Ovary (tissue), 7 donors: ENCODE measurements at regions not wholly inside any gene's neighbourhood (a gene's known extent, or its start where the extent isn't known, plus 50 kb on each side); places are given as distances from the start of the nearest gene placed in this dataset.

Source experiments
- DNase-seq, 5 donors: peaks; one replicate each; pipeline ENCODE4 v3.0.0-alpha.2; 2019 to 2020
- H3K27ac ChIP-seq, 2 donors: fragments of 200-600 bp; one replicate each; pipeline versions ENCODE4 v1.5.1 to v1.8.0; 2019 to 2022
- H3K27me3 ChIP-seq: fragments of 200-600 bp; one replicate; pipeline ENCODE4 v1.8.0; 2022
- H3K36me3 ChIP-seq: fragments of 200-600 bp; sonication (generic); one replicate; pipeline ENCODE4 v1.5.1; 2019
- H3K4me1 ChIP-seq: one replicate; pipeline ENCODE4 v1.8.1; 2013; ENCODE audit warnings: mild to moderate bottlenecking, moderate library complexity; ENCODE audit not compliant: insufficient read depth
- H3K4me3 ChIP-seq: fragments of 200-600 bp; sonication (generic); one replicate; pipeline ENCODE4 v1.5.1; 2017
- H3K9me3 ChIP-seq, 2 donors: fragments of 200-600 bp in 1 of 2; sonication (generic) in 1 of 2; one replicate each; pipeline versions ENCODE4 v1.5.1 to v1.8.1; 2013 to 2019; ENCODE audit warnings: mild to moderate bottlenecking in 1 of 2, moderate library complexity in 1 of 2
- EP300 ChIP-seq: sonication (generic); formaldehyde crosslinking; IDR thresholded peaks from one replicate; pipeline ENCODE4 v1.6.1; 2017; ENCODE audit warnings: antibody characterized with exemption
- POLR2A ChIP-seq: fragments of 450-650 bp; IDR thresholded peaks from one replicate; pipeline ENCODE4 v1.6.1; 2017; ENCODE audit warnings: antibody characterized with exemption, mild to moderate bottlenecking, moderate library complexity
- WGBS, 3 donors: extraction: QIAGEN DNeasy Blood & Tissue Kit in 1 of 3; methylation state at CpG; one replicate each; pipeline versions ENCODE4 v1.1.5 to v1.1.7; 2013 to 2017; 5-methylcytosine and 5-hydroxymethylcytosine counted together
- intact Hi-C, 4 donors: fragments of 100-400 bp; cut with DNase I; formaldehyde crosslinking; loops; one replicate each; pipeline versions ENCODE4 v1.11.0 to v1.15.1; 2022 to 2023
- TF ChIP-seq, protein P1 (sequence below), 3 donors: fragments of 450-650 bp in 2 of 3; fragments of 200-600 bp in 1 of 3; IDR thresholded peaks; one replicate each; pipeline versions ENCODE4 v1.5.1 to v1.8.0; 2016 to 2022; ENCODE audit warnings: antibody characterized with exemption in 3 of 3, mild to moderate bottlenecking in 1 of 3
- donor health status: DM: no; HTN: no; CAD: no; lungs with moderate emphysema.
- donor health status: DM: no; HTN: no; CAD: no.
- donor health status: Bipolar disorder and iron deficiency.
- donor health status: DM: no; HTN: no; CAD: no.
- donor health status: DM: yes; HTN: yes; CAD: no.

DNA sequence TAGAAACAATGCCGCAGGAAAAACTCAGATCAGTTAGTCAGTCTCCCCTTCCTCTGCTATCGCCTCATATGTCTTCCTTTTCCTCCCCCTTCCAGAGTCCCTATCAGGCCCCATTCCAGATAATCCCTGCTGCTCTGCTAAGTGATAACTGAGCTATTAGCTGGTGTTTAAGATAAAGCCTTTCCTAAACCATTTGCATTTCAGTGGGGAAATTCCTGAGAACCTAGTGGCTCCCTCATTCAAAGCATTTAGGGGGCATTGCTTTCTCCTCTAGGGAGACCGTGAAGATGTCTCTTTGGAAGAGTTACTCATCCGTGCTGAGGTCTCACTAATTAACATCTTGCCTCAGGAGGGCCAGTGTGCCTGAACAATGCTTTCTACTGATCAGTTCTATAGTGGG lies 401.6 kb downstream of the NPIPA7 start:
- no peak for TF ChIP-seq EP300
- TF ChIP-seq, protein P1, sequence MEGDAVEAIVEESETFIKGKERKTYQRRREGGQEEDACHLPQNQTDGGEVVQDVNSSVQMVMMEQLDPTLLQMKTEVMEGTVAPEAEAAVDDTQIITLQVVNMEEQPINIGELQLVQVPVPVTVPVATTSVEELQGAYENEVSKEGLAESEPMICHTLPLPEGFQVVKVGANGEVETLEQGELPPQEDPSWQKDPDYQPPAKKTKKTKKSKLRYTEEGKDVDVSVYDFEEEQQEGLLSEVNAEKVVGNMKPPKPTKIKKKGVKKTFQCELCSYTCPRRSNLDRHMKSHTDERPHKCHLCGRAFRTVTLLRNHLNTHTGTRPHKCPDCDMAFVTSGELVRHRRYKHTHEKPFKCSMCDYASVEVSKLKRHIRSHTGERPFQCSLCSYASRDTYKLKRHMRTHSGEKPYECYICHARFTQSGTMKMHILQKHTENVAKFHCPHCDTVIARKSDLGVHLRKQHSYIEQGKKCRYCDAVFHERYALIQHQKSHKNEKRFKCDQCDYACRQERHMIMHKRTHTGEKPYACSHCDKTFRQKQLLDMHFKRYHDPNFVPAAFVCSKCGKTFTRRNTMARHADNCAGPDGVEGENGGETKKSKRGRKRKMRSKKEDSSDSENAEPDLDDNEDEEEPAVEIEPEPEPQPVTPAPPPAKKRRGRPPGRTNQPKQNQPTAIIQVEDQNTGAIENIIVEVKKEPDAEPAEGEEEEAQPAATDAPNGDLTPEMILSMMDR (IDR thresholded peaks at IDR 0.05): no peak
- no peak for TF ChIP-seq POLR2A
- Histone ChIP-seq H3K4me1 (no peaks in the 10 kb centered on the region), H3K27ac (no peak overlapping the region), H3K27me3 (no peaks in the 10 kb centered on the region), H3K36me3 (no peaks in the 10 kb centered on the region), H3K9me3 (no peaks in the 10 kb centered on the region), H3K4me3 (no peak overlapping the region)
- DNase-seq: no peak
- intact Hi-C loops: no loop called here
- WGBS, 3 donors: 6 to 27% (median 16%) methylated on average over 4 of the region's 4 CpGs

DNA sequence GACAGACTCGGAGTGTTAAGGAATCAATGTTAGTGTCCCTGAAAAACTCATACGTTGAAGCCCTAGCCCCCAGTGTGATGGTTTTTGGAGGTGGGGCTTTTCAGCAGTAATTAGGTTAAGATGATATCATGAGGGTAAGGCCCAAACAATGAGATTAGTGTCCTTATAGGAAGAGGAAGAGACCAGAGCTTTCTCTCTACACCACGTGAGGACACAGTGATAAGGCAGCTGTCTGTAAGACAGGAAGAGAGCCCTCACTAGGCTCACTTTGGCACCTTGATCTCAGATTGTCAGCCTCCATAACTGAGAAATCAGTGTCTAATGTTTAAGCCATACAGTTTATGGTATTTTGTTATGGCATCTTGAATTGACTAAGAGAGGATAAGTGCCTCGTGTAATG lies 403.2 kb downstream of the NPIPA7 start:
- DNase-seq: no peak
- intact Hi-C loops: no loop called here
- WGBS, 3 donors: 63 to 76% (median 64%) methylated on average over 4 of the region's 4 CpGs
- Histone ChIP-seq H3K9me3 (no peaks in the 10 kb centered on the region), H3K4me1 (no peaks in the 10 kb centered on the region), H3K36me3 (no peaks in the 10 kb centered on the region), H3K27ac (no peak overlapping the region), H3K27me3 (no peaks in the 10 kb centered on the region), H3K4me3 (no peak overlapping the region)
- TF ChIP-seq, protein P1 (IDR thresholded peaks at IDR 0.05): no peak
- TF ChIP-seq POLR2A: no peak
- TF ChIP-seq EP300: no peak

DNA sequence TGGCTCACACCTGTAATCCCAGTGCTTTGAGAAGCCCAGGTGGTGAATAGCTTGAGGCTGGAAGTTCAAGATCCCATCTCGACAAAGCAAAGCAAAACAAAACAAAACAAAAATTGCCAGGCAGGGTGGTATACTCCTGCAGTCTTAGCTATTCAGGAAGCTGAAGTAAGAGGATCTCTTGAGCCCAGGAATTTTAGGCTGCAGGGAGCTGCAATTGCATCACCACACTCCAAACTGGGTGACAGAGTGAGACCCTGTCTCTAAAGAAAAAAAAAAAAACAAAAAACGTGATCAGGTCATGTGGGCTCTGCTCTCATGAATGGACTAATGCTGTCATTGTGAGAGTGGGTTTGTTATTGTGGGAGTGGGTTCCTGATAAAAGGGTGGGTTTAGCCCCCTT lies 409.1 kb downstream of the NPIPA7 start:
- TF ChIP-seq, protein P1 (IDR thresholded peaks at IDR 0.05): no peak
- no peak for TF ChIP-seq POLR2A
- no peak for TF ChIP-seq EP300
- Histone ChIP-seq H3K36me3 (no peaks in the 10 kb centered on the region), H3K4me3 (no peak overlapping the region), H3K4me1 (no peaks in the 10 kb centered on the region), H3K27ac (no peak overlapping the region), H3K9me3 (no peaks in the 10 kb centered on the region), H3K27me3 (no peaks in the 10 kb centered on the region)
- DNase-seq: no peak
- 34 to 60% (median 49%) methylated on average over 2 of the region's 2 CpGs for WGBS, 3 donors
- intact Hi-C loops: no loop called here

- H3K4me1 ChIP-seq: no peaks in the 10 kb centered on the region
- H3K4me3 ChIP-seq: no peak overlapping the region
- H3K27ac ChIP-seq: no peak overlapping the region
- no peak for DNase-seq
- H3K36me3 ChIP-seq: no peaks in the 10 kb centered on the region
- TF ChIP-seq POLR2A: no peak
- intact Hi-C loops: no loop called here
- no peaks in the 10 kb centered on the region for H3K9me3 ChIP-seq
- no peaks in the 10 kb centered on the region for H3K27me3 ChIP-seq
These were observed 411.7 kb downstream of the NPIPA7 start for GRCh38 chr16:16790597-16790996.

DNA sequence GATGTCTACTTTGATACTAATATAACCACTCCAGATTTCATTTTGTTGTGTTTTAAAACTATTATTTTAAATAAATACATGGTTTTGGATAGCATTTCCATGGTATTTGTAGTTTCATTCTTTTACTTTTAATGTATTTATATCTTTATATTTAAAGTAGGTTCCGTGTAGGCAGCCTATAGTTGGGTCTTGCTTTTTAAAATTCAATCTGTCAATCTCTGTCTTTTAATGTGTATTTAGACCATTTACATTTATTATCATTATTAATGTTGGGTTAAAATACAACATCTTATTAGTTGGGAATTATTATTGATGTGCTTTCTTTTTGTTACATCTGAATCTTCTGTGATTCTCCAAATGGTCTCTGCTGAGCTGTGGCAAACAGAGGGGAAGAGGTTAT lies 412.1 kb downstream of the NPIPA7 start:
- no peaks in the 10 kb centered on the region for H3K9me3 ChIP-seq
- no peak for DNase-seq
- no peak overlapping the region for H3K27ac ChIP-seq
- no peaks in the 10 kb centered on the region for H3K27me3 ChIP-seq
- no peaks in the 10 kb centered on the region for H3K4me1 ChIP-seq
- intact Hi-C loops: no loop called here
- no peak overlapping the region for H3K4me3 ChIP-seq
- 63 to 74% (median 67%) methylated on average over 1 of the region's 1 CpG for WGBS, 3 donors
- TF ChIP-seq POLR2A (no peak), EP300 (no peak)
- TF ChIP-seq, protein P1 (IDR thresholded peaks at IDR 0.05): no peak
- no peaks in the 10 kb centered on the region for H3K36me3 ChIP-seq
